ENCODE measurements at regions not wholly inside any gene's neighbourhood (a gene's known extent, or its start where the extent isn't known, plus 50 kb on each side); places are given as distances from the start of the nearest gene placed in this dataset.

- TF ChIP-seq CTCF (IDR thresholded peaks at IDR 0.05): no peak
- TF ChIP-seq EP300 (IDR thresholded peaks at IDR 0.05): no peak
- no peak for TF ChIP-seq POLR2A (IDR thresholded peaks at IDR 0.05)
- DNase-seq: no peak
- no peaks in the 10 kb centered on the region for H3K27me3 ChIP-seq
- H3K27ac ChIP-seq: no peak overlapping the region
- no peak overlapping the region for H3K4me3 ChIP-seq
- 63 to 82% (median 77%) methylated on average over 2 of the region's 2 CpGs for WGBS, 3 donors
- no peaks in the 10 kb centered on the region for H3K9me3 ChIP-seq
- intact Hi-C loops (cut with DNase I): no loop called here
- H3K4me1 ChIP-seq (ENCODE audit: insufficient read depth): no peaks in the 10 kb centered on the region
- H3K36me3 ChIP-seq: no peaks in the 10 kb centered on the region
Observed at GRCh38 chr2:18704276-18704675, 114.9 kb upstream of the NT5C1B start.

GRCh38 chr2:18703555-18703954, 114.2 kb upstream of the NT5C1B start:
- Histone ChIP-seq H3K9me3 (no peaks in the 10 kb centered on the region), H3K27ac (no peak overlapping the region), H3K36me3 (no peaks in the 10 kb centered on the region), H3K4me1 (ENCODE audit: insufficient read depth) (no peaks in the 10 kb centered on the region), H3K4me3 (no peak overlapping the region), H3K27me3 (no peaks in the 10 kb centered on the region)
- 38 to 50% (median 40%) methylated on average over 2 of the region's 2 CpGs for WGBS, 3 donors
- no peak for DNase-seq
- intact Hi-C loops (cut with DNase I): no loop called here
- TF ChIP-seq POLR2A (IDR thresholded peaks at IDR 0.05): no peak
- no peak for TF ChIP-seq EP300 (IDR thresholded peaks at IDR 0.05)
- TF ChIP-seq CTCF (IDR thresholded peaks at IDR 0.05): no peak

- no peak for DNase-seq
- H3K4me1 ChIP-seq (ENCODE audit: insufficient read depth): no peaks in the 10 kb centered on the region
- no peak overlapping the region for H3K4me3 ChIP-seq
- H3K27me3 ChIP-seq: no peaks in the 10 kb centered on the region
- intact Hi-C loops (cut with DNase I): no loop called here
- TF ChIP-seq POLR2A (IDR thresholded peaks at IDR 0.05) (no peak), EP300 (IDR thresholded peaks at IDR 0.05) (no peak), CTCF (IDR thresholded peaks at IDR 0.05) (no peak)
- H3K9me3 ChIP-seq: no peaks in the 10 kb centered on the region
- H3K36me3 ChIP-seq: no peaks in the 10 kb centered on the region
- no peak overlapping the region for H3K27ac ChIP-seq
Observed at GRCh38 chr2:18701981-18702380, 112.6 kb upstream of the NT5C1B start.

- TF ChIP-seq POLR2A (IDR thresholded peaks at IDR 0.05) (no peak), CTCF (IDR thresholded peaks at IDR 0.05) (no peak), EP300 (IDR thresholded peaks at IDR 0.05) (no peak)
- Histone ChIP-seq H3K27me3 (no peaks in the 10 kb centered on the region), H3K4me1 (ENCODE audit: insufficient read depth) (no peaks in the 10 kb centered on the region), H3K9me3 (no peaks in the 10 kb centered on the region), H3K27ac (no peak overlapping the region), H3K4me3 (no peak overlapping the region), H3K36me3 (no peaks in the 10 kb centered on the region)
- WGBS, 3 donors: 13 to 33% (median 33%) methylated on average over 2 of the region's 2 CpGs
- intact Hi-C loops (cut with DNase I): no loop called here
- DNase-seq: no peak
Observed at GRCh38 chr2:18701546-18701945, 112.2 kb upstream of the NT5C1B start.

GRCh38 chr2:18690342-18690741, 101.0 kb upstream of the NT5C1B start:
- 87 to 94% (median 89%) methylated on average over 6 of the region's 6 CpGs for WGBS, 3 donors
- no peaks in the 10 kb centered on the region for H3K27me3 ChIP-seq
- no peaks in the 10 kb centered on the region for H3K36me3 ChIP-seq
- intact Hi-C loops (cut with DNase I): no loop called here
- H3K9me3 ChIP-seq: no peaks in the 10 kb centered on the region
- no peaks in the 10 kb centered on the region for H3K4me1 ChIP-seq (ENCODE audit: insufficient read depth)
- H3K27ac ChIP-seq: no peak overlapping the region
- DNase-seq: no peak
- H3K4me3 ChIP-seq: no peak overlapping the region
- TF ChIP-seq POLR2A (IDR thresholded peaks at IDR 0.05): no peak
- no peak for TF ChIP-seq EP300 (IDR thresholded peaks at IDR 0.05)

All from ovary (tissue), 7 donors.